ENCODE measurements at regions not wholly inside any gene's neighbourhood (a gene's known extent, or its start where the extent isn't known, plus 50 kb on each side); places are given as distances from the start of the nearest gene placed in this dataset.

DNA sequence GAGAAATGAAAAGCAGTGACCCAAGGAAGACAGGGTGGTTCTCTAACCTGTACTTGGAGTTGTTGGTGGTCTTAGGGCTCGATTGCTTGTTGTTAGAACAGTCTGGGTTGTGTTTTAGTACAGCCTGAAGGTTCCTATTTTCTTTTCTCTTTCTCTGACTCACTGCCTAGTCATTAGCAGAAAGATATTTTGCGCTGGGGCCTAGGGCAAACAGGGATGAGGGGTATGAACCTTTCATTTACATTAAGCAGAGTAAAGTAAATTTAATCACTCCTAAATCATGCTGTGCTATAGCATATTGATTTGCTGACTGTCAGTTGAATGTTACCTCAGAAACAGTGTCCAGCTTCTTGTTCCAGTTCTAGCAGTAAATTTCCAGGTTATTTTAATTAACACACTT is 197.2 kb downstream of the RWDD3 start:
- no peak for DNase-seq (ENCODE audit: low spot score)

- DNase-seq (ENCODE audit: low spot score) = no peak
Observed at GRCh38 chr1:95435611-95436010, 201.6 kb downstream of the RWDD3 start.

- DNase-seq (ENCODE audit: low spot score) = no peak
Observed at GRCh38 chr1:95437011-95437410, 203.0 kb downstream of the RWDD3 start.

GRCh38 chr1:95437781-95438180 is 203.8 kb downstream of the RWDD3 start:
- no peak for DNase-seq (ENCODE audit: low spot score)

GRCh38 chr1:95438218-95438948 is 204.4 kb downstream of the RWDD3 start:
- DNase-seq (ENCODE audit: low spot score) = peak; percentile 17

GRCh38 chr1:95440511-95440910 is 206.5 kb downstream of the RWDD3 start:
- no peak for DNase-seq (ENCODE audit: low spot score)

DNA sequence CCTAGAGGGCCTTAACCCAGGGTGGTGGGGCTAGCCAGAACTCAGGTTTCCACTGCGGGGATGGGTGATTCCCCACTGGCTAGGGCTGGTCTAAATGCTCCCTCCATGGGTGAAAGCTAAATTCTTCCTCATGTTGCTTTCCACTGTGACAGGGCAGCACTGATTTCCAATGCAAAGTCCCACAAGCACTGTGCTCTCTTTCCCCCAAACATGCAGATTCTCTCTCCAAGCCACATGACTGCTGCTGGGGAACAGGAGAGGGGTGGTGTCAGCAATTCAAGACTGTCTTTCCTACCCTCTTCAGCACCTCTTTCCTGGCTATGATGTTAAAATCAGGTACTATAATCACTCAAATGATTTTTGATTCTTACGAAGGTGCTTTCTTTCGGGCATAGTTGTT is 215.5 kb downstream of the RWDD3 start:
- DNase-seq (ENCODE audit: low spot score) = no peak

DNA sequence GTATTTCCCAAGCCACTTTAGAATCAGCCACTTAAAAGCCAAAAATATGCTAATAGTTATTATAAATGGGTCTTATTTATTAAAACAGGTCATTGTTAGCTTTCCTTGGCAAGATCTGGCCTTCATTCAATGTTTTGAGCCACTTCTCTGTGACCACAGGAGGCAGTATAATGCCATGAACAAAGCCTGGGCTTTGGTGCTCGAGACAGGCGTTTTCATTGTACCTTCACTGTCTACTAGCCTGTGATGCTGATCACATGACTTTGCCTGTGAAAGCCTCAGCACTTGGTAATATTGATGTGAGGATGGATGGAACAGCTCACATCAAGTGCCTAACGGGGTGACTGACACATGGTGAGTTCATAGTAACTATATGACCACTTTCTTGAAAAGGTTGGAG is 217.0 kb downstream of the RWDD3 start:
- peak; percentile 38 for DNase-seq (ENCODE audit: low spot score)

GRCh38 chr1:95451904-95452303 is 217.9 kb downstream of the RWDD3 start:
- no peak for DNase-seq (ENCODE audit: low spot score)

DNA sequence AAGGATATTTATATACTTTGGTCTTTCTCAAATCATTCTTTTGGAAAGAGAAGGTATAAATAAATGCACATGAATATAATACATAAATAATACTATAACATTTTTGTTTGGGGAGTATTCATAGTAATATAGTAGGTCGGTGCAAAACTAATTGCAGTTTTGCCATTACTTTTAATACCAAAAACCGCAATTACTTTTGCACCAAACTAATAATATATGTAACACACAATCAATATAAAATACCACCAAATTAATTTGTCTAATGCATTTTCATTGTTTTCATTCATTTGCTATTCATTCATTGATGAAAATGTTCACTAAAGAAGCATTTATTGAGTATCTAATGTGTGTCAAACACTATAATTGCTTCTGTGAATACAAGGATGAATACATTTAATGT is 219.0 kb downstream of the RWDD3 start:
- no peak for DNase-seq (ENCODE audit: low spot score)

GRCh38 chr1:95467036-95467435 is 233.0 kb downstream of the RWDD3 start:
- no peak for DNase-seq (ENCODE audit: low spot score)

GRCh38 chr1:95475686-95476457 is 241.9 kb downstream of the RWDD3 start:
- DNase-seq (ENCODE audit: low spot score) = no peak

GRCh38 chr1:95496307-95496706 is 262.3 kb downstream of the RWDD3 start:
- DNase-seq (ENCODE audit: low spot score) = no peak

- DNase-seq (ENCODE audit: low spot score) = no peak
Observed at GRCh38 chr1:95496773-95497172, 262.8 kb downstream of the RWDD3 start.

GRCh38 chr1:95497566-95497965 is 263.6 kb downstream of the RWDD3 start:
- no peak for DNase-seq (ENCODE audit: low spot score)

DNA sequence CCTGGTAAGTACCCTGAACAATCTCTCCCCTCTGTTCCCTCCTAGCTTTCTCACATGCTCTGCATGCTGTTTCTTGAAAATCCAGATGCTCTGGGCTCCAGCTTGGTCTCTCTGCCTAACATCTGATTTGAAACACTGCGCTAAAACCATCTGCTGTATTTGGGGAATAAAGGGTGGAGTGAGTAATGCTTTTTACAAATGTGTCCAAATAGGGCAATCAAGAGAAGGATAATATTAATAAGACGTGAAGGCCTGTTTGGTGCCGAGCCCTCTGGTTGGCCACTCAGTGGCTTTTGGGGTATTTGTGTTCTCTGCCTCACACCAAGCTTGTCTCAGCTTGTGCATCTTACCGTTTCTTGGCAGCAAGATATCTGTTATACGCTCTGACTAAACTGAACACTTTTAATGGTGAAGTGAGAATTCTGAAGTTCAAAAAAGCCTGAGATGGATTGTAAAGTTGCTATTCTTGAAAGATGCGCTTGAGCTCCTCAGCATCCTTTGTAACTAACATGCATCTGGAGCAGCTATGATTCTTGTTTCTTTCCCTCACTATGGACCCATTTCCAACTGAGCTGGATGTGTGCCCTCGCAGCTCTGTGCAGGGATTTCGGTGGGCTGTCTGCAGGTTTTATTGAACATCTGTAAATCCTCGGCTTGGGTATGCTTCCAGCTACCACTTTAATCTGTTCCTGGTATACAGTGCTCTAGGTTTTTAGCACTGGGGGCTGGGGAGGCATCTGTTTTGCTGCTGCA is 269.4 kb downstream of the RWDD3 start:
- DNase-seq (ENCODE audit: low spot score) = no peak

- no peak for DNase-seq (ENCODE audit: low spot score)
Observed at GRCh38 chr1:95504321-95504720, 270.3 kb downstream of the RWDD3 start.

DNA sequence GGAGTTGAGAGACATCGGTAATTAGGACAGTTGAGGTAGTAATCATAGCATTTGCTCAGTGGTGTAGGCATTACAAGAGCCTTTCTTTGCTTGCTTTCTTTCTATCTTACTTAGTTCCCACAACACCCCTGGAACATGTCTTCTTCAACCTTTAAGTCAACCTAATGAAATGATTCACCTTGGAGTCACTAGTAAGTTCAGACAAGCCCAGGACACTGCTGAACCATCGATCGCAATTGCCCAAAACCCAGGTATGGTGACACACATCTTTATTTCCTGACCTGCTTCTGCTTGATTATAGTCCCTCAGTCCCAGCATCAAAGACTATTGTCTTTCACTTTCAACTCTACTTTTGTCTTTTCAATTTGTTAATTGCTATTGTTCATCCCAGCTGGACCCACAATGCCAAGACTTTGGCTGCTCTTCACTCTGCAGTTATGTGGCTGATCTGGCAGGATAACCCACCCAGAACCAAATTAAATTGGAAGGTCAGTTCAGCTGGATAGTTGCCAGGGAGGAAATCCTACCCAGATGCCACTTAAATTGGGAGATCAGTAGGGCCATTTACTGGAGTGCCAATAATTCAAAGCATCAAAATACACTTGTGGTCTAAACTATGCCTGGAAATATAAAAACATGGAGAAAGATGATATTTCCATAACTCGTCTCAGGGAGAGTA is 272.9 kb downstream of the RWDD3 start:
- no peak for DNase-seq (ENCODE audit: low spot score)

DNA sequence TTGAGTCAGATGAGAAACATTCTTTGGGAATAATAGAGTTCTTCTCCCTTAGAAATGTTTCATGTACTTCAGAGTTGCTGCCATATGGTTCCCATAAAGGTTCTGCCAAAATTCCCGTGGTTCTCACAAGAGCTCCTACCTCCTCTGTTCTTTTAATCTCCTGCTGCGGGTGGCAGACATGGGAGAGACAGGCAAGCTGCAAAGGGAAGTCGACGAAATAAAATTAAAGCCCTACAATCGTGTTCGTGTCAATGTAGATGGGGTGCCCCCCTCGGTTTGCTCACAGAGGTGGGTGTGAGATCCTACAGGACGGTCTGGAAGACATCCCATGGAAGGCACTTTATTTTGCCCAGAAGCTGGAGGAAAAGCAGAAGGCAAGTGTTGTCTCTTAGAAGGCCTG is 276.0 kb downstream of the RWDD3 start:
- DNase-seq (ENCODE audit: low spot score) = no peak

DNA sequence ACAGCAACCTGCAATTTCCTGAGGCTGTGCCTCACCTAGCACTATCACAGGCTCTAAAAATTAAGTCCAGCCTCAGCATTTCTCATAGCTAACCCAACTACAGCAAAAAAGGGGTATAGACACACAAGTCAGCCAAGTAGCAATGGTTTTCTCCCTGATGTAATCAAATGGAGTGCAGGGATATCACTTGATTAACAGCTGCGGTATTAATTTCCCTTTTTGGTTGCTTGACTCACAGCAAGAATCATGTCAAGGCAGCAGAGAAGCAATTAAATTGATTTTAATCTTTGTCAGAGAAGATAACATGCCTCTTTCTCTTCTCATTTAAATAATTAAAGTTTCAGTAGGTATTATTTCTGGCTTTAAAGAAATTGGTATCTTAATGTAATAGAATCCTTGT is 278.9 kb downstream of the RWDD3 start:
- DNase-seq (ENCODE audit: low spot score) = no peak

GRCh38 chr1:95517506-95517905 is 283.5 kb downstream of the RWDD3 start:
- no peak for DNase-seq (ENCODE audit: low spot score)

DNA sequence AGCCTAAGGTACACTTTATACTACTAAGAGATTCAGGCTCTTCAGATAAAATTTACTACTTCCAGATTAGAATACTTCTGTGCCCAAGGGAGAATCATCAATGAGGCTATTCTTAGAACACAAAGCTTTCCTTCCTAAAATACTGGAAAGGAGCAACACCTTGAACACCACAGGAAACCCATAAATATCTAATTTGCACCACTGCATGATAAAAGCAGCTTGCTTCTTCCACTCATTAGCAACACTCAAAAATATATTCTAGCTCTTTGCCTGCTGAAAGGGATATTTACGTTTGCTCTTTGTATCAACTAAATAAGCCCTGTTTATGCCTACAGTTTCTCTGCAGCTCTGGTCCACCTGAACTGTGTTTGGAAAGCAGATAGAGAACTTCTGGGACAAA is 284.3 kb downstream of the RWDD3 start:
- no peak for DNase-seq (ENCODE audit: low spot score)

Data from iPS-NIHi11 (cell line).